NOMO-1 treated with DMSO at 0.1 percent for 48 hours (cell line): ENCODE measurements at regions not wholly inside any gene's neighbourhood (a gene's known extent, or its start where the extent isn't known, plus 50 kb on each side); places are given as distances from the start of the nearest gene placed in this dataset.

Source experiments
- DNase-seq: peaks from one replicate; lab custom pipeline; 2025; ENCODE audit not compliant: unreplicated experiment; lab: John Stamatoyannopoulos, UW

DNA sequence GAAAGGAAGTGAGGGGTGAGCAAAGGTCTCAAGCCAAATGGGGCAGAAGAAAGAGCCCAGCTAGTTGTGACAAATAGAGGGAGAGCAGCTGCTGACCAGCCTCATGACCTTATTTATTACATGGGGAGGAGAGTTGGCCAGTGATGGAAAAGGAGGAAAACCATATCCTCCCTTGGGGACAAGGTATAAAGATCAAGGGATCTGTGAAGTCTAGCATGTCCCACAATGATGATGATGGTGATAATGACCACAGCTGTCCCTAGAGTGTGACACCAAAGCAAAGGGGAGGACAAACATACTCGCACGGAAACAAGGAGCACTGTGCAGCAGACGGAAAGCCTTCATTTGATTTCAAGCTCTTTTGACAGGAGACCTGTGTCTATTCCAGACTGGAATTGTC is 190.4 kb upstream of the MCHR2 start:
- no peak for DNase-seq

DNA sequence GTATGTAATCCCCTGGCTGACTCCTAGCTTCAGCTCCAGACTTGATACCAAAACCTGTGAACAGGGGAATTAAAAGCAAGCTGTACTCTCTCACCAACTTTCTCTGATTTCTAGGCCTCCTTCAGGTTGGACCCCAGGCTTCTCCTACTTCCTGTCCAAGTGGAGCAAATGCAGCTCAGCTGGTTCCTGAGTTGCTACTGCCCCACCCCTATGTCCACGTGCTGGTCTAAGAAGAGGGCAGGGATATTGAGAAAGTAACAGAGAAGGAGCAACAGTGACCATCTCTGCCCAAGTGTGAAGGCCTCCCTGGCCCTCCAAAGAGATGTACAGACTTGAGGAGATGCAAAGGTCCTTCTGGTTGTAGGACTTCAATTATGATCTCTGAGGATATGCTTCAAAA is 188.3 kb upstream of the MCHR2 start:
- no peak for DNase-seq

DNA sequence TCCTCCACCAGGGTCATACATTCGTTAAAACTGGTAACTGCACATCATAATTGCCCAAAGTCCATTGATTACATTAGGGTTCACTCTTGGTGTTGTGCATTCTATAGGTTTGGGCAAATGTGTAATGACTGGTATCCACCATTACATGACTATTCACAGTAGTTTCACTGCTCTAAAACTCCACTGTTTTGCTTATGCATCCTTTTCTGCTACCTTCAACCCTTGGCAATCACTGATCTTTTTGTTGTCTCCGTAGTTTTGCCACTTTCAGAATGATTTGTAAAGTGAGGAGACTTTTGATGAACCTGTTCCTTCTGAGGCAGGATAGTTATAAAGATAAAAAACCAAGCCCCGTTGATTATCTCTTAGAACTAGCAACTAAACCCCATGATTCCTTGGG is 187.3 kb upstream of the MCHR2 start:
- no peak for DNase-seq

DNA sequence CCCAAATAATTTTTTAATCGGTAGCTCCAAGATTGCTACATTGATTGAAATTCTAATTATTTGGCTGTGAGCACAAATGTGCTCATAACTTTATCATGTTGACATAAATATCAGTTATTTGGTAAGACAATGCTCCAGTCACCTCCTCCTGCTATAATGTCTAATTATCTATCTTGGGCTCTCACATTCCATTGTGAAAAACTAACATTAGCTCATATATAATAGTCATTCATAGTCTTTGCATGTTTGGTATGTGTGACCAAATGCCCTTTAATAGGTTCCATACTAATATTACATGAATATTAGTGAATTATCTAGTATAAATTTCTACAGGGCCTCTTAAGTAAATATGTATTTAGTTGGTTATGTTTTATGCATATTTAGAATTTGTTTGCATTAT is 185.6 kb upstream of the MCHR2 start:
- DNase-seq = no peak

DNA sequence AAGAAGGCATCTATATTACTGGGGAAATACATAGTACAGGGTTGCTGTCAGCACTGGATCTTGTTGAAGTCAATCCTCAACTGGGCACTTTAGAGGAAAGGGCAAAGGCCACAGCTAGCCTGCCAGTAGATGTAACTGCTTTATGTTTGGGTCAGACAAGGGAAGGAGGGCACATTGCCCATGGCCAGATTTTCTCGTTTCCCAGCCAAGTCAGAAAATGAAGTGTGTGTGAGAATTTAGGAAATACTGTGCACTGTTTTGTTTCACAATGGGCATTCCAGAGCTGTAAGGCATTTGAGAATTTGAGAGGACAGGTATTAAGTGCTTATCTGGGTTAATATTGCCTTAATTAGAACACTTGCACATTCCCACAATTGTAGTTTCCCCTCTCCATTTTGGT is 183.9 kb upstream of the MCHR2 start:
- no peak for DNase-seq

DNA sequence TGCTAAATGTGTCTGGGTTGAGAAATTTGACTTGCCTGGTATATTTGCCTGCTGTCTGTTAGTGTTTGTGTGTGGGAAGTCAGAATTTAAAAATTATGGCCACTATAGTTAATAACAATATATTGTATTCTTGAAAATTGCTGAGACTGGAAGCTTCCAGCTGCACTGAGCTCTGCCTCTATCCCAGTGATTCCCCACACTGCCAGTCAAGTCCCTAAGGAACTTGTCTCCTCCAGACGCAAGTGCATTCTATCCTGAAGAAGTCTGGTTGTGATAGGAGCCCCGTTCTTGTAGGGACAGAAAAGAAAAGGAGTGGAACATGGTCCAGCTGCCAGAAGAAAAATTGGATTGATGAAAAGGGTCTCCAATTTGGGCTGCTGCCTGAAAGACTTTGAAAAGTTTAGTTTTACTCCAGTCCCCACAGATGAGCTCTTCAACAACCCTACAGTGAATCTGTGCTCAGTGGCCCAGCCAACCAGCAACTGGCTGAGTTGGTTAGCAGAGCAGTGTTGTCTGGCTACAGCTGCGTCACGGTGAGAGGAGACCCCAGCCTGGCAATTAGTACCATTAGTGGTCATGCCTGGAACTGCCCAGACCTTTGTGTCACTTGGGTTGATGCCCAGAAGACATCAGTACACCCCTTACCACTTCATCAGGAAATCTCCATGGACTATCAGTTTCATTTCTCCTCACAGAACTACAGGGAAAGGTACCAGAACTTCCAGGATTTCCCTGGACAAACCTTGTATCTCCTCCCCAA is 183.1 kb upstream of the MCHR2 start:
- DNase-seq = no peak

DNA sequence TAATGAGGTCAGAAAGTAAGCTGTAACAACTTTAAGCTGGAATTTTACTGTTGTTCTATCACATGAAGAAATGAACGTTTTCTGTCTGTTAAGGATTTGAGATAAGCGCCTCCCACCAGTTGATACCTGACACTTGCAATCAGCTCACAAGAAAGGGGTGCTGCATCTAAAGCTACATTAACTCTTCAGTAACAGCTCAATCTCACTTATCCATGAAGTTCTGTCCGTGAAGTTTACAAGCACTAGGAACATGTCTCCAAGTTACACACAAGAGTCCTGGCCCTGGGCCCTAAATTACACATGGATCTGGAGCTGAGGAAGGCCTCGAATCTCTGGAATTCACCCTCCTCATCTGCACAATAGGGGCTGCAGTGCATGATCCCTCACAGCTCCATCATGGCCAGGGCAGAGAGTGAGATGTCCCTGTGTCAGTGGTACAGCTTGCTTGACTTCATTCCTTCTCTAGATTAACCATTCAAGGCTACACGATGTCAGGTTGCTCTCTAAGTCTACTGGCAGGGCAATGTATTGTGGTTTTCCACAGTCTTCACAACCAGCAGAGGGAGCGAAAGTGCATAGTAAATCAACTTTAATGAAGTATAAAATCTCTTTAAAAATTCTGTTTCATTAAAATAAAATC is 182.4 kb upstream of the MCHR2 start:
- DNase-seq = peak; percentile 11

DNA sequence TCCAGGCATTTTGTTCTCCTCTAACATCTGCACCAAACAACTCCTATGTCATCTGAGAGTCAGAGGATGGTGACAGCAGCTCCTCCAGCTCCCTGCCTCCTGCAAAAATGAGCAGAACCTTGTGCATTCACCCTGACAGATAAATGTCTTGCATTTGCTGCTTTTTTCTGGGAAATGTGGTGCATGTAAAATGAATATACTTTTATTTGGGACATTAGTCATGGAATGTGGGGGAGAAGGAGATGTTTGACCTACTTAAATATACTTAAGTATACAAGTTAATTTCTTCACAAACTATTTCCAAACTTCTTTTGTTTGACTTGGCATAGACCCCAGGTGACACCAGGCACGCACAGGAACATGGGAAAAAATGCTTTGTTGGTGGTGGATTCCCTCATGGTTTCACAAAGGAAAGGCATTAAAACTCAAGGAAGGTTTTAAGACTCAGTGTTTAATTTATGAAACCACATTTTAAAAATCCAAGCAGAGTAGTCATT is 181.8 kb upstream of the MCHR2 start:
- no peak for DNase-seq

DNA sequence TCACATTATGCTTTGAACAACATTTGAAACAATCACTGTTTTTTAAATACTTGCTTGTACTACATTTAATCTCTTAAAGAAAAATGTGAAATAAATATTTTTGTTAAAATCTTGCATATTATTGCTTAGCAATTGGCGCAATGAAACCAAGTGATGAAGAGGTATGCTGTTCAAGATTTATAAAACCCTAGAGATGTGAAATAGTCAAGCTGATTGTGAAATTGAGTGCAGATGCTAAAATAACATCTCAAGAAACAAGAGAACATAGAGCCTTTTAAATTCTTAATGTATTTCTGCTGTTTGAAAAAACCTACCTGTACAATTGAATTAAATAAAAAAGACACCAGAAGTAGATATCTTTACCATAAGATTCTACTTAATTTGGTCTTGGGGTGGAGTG is 179.2 kb upstream of the MCHR2 start:
- DNase-seq = no peak

DNA sequence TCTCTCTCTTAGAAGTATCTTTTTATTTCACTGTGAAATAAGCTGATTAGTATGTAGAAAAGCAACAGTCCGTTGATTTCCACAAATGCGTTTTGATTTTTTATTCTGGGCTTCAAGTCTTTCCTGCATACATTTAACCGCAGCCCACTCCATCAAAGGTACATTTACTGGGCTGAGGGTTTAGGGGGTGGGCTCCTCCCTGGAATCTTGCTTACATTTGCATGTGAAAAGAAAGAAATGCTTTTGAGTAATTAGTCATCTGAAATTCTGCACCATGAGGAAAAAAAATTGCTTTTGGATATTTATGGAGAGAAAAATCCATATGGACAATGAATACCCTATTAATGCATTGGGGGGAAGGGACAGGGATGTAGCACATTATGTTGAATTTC is 178.3 kb upstream of the MCHR2 start:
- DNase-seq = no peak

DNA sequence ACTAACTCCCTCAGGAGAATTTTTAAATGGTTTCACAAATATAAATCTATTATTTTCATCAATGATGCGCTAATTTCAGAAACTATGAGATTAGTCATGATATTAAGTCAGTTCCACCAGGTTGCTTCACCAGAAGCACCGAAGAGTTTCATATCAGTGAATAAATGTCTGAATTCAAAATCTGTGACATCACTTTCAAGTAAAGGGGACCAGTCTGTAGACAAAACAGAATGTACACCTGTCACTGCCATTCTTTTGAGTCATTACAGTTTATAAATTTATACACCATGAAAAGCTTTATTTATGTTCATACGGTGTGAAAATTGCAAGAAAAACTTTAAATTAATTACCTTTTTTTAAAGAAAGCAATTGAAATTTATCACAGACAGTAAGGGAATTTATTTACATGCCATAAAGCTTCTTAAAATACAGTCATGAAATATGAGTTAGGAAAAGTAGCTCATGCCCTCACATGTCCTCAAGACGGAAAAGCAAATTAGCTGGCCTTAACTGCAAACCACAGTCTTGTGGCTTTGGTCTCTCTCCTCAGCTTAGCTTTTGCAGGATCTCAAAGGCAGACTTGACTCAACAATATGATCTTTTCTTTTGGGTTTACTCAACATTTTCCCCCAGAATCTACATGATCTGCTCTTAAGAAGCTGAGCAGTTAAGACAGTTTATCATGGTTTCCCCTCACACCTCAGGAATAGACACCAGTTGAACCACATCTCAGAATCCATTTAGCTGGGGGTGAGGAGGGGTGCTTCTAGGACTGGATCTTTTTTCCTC is 177.7 kb upstream of the MCHR2 start:
- DNase-seq = peak; percentile 80

DNA sequence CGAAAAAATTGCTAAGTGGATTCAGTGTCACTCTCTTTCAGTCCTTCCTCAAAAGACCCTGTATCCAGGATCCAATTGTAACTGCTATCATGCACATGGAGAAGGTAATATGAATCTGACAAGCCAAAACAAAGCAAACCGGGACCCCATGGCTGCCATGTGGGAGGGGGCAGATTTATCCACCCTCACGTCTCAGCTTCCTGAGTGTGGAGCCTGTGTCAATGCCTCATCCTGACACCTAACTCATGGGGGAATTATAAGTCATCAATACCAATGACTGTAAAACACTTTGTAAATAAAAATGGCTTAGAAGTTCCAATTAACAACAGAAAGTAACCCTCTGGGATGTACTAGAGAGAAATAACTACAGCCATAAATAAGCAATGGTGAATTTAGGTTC is 174.1 kb upstream of the MCHR2 start:
- no peak for DNase-seq

DNA sequence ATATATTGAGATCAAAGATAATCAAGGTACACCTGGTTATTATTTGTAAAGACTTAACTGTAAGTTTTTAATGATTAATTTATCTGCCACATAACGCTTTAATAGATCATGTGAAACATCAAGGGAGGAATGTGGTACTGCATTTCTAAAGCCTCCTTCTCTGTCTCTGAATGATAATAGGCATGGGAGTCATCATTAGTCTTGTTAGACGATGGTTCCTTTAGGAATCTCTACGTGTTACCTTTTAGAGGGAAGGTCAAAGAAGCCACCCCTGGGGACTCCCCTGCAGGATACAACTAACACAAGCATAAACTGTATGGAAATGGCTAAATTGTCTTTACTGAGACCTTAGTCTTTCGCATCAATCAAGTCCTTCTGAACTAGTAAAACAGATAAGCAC is 173.6 kb upstream of the MCHR2 start:
- no peak for DNase-seq

DNA sequence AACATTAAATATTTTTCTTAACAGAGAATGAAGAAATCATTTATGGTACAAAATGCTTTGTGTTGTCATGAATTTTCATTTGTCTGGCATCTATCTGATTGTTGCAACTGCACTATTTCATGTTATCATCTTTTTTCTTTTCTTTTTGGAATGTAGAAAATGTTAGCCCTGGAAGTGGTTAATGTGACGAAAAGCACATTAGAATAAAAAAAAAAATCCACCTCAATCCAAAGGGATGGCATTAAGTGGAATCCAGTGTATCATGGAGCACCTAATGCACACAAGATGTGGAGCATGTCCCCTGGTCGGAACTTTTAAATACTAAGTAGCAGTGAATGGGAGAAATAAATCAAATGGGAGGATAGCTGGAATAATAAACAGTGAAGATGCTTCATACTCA is 172.9 kb upstream of the MCHR2 start:
- DNase-seq = no peak

DNA sequence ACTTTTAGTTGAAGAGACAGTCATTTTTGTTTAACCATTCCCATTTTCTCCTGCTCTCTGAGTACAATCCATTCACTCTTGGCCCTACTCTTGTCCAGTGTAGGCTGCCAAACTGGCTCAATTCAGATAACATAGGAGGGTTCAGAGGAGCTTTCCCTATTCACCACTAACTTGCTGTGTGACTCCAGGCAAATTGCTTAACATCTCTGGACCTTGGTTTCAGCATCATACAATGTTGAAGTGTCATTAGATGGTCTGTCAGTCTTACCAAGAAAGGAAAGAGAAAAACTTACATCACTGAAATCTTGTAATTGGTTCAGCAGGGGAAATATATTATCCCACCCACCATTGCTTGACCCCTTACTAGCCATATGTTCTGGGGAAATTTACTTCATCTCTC is 171.4 kb upstream of the MCHR2 start:
- DNase-seq = no peak

DNA sequence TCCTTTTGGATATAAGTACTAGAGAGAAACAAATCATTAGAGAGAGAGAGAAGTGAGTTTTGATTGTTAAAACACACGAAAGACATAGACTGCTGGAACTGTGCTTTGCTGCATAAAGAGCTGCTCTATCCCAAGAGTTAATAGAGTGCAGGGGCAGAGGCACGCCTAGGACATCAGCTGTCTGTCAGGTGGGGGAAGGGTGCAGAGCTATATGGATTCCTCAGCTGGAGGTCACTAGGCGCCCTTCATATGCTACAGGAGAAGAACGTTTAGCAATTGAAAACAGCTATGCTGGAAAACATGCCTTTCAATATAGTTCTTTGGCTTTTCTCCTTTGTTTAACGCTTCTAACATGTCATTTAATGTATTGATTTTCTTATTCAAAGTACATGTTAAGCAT is 169.0 kb upstream of the MCHR2 start:
- DNase-seq = no peak

DNA sequence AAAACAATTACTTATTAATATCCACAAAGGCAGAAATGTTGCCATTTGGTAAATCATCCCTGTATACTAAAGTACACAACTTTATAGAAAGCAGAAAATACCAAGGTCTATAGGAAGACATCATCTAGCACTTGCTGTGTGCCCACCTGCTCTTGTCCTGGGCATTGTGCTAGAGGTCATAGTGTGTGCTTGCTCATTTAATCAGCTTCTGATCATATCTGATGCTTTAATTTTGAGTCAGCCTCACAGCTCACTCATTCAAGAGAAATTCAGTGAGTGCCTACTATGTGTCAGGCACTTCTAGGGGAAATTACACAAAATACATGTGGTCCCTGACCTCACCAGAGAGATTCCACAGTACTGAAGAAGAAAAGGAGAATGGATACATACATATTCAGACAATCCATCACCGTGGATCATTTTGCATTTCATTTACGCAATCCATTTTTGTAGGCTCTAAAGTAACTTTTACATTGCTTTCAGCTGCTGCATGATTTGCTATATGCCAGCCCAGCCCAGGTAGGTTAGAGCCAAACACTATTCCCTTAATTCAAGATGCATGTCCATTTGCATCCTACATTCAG is 167.9 kb upstream of the MCHR2 start:
- DNase-seq = no peak

DNA sequence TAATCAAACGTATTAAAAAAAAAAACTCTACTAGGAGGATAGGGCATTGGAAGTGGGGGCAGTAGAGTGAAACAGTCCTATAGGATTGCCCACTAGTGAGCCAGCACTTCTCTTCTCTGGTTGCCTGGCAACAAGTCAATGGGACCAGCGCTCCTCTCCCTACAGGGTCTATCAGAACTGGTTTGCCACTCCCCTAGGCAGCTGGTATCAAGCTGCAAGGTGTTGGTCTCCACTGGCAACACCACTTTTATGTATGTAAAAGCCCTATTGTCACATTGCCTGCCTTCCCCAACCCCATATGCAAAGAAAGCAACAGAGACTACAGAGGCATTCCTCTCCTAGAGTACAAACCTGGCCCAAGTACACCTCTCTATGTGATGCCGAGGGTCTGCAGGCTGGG is 166.9 kb upstream of the MCHR2 start:
- no peak for DNase-seq

DNA sequence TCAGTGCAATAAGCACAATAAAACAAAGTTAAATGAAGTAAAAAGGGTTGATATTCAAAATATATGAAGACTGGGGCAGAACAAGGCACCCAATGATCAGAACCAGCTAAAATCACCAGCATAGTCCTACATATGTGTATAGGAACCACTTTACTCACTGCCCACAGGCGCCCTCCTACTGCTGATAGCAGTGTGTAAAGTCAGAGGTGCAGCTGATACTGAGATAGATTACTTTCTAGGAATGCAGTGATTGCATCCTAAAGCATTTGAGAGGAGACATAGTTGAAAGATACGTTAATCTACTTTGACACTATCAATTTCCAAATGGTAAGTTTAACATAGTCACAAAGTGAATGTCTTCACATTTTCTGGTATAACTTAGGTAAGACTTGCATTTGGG is 161.1 kb upstream of the MCHR2 start:
- no peak for DNase-seq

DNA sequence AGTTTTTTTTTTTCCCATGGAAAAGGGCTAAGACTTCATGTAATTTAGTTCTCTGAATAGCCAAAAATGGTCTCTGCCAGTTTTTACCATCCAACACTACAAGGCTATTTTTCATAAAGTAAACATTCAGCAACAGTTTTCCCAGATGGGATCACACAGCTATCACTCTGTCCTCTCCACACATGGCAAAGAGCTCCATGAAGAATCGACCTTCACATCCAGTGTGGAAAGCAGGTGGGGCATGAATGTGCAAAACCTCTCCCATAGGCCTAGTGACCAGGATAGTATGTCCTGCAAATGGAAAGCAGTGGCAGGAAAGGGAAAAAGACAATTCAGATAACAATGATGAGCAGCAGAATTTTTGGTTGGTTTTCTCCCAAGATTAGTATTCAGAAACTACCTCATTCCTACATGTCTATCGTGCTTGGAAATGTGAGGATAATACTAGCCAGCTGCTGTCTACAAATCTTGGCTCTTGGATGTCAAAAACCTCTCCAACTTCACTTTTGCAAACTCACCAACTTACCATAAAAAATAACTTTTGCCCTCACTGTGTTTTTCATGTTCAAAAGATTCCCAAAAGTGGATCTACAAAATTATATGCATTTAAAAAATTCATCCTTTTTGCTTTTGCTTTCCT is 159.7 kb upstream of the MCHR2 start:
- no peak for DNase-seq

DNA sequence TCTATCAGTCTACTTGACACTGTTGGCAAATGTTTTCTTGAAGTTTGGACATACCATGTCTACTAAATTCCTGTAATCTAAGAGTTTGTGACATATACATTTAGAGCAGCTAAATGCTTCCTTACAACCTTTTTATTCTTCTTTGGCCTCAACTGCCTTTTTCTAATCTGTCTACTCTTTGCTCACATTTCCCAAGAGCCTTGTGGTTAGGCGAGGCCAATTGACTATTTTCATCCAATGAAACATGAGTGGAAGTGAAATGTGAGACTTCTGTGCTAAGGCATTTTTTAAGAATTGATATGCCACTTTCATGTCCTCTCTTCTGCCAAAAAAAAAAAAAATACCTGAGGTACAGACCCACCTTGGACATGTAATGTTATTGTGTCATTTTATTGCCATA is 158.2 kb upstream of the MCHR2 start:
- DNase-seq = no peak
